ENCODE measurements at regions not wholly inside any gene's neighbourhood (a gene's known extent, or its start where the extent isn't known, plus 50 kb on each side); places are given as distances from the start of the nearest gene placed in this dataset.
A peak's percentile ranks its signal among the peaks of the same experiment; 100 is the strongest.

DNA sequence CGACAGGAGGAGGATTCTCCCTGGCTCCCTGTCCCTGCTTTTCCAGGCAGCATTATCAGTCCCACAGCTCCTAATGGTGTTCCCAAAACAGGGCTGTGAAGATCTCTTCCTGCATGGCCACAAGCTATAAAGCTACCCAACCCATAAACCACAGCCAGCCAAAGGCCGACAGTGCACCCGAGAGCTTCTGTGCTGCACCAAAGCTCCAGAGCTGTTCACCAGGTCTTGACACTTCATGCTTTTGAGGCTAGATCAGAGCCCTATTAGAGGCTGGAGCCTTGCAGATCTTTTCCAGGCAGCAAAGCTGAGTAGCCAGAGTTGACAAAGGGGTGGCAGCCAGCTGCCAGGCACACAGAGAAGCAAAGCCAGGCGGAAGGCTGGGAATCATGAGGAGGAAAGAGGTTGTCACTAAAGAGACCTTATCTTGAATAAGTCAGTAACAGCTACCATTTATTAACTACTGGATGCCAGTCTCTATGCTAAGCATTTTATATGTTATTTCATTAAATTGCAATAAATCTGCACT, 180.4 kb downstream of the KATNAL1 start:
- DNase-seq (ENCODE audit: low read depth), result no peak

- DNase-seq (ENCODE audit: low read depth), result peak; percentile 97
Observed at GRCh38 chr13:30125422-30126073, 181.8 kb downstream of the KATNAL1 start.

DNA sequence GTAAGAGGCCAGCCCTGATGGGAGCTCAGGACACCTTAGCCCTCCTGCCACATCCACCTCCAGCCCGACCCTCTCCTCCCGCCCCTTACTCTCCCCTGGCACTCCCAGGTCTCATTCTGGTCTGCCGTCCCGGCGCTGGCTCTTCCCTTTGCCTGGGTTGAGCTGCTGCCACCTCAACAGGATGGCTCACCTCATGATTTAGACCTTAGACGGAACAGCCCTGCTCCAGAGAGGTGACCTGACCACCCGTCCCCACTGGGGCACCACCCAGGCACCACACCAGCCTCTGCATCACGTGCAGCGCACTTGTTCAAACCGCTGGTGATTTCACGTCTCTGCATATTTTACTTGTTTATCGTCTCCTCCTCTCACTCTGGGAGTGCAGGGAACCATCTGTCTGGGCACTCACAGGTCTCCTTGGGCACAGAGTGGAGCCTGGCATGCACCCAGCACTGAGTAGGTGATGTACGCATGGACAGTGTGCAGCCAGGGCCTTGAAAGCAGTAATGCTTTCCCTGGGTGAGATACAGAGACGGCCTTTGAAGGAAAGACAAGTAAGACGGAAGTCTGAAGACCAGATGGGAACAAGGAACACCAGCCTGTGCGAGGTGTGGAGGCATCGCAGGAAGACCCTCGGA, 183.1 kb downstream of the KATNAL1 start:
- no peak for DNase-seq (ENCODE audit: low read depth)

DNA sequence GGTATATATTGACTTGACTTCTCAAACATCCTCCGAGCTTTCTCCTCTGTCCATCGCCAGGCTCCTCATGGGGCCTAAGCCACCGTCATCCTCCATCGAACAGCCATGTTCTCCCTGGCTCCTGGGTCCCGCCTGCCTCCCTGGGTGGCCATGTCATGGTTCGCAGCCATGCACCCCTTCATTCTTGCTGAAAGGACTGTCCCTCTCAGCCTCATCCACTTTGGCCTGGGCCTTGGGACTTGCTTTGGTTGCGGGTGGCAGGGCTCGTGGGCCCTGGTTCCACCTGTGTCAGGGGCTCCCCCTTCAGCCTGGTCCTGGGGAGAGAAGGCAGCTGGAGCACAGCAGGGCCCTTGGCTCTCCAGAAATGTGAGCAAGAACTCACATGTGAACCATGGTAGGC, 183.8 kb downstream of the KATNAL1 start:
- no peak for DNase-seq (ENCODE audit: low read depth)

DNA sequence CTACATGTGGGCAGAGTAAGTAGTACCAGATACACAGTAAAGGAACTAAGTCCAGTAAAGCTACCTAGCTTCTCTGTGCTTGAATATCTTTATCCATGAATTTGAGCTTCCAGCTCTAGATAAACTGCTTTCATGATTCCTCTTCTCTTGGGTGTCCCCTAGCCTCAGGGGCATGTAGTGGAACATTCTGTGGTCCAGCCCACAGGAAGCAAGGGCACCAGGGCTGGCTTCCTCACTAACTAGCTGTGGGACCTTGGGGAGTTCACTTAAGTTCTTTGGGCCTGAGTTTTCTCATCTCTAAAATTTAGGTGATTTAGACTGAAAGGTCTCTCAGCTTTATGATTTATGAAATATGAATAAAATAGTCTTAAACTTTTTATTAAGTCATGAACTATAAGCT, 185.7 kb downstream of the KATNAL1 start:
- DNase-seq (ENCODE audit: low read depth), result no peak

- no peak for DNase-seq (ENCODE audit: low read depth)
Observed at GRCh38 chr13:30121244-30121643, 186.1 kb downstream of the KATNAL1 start.

DNA sequence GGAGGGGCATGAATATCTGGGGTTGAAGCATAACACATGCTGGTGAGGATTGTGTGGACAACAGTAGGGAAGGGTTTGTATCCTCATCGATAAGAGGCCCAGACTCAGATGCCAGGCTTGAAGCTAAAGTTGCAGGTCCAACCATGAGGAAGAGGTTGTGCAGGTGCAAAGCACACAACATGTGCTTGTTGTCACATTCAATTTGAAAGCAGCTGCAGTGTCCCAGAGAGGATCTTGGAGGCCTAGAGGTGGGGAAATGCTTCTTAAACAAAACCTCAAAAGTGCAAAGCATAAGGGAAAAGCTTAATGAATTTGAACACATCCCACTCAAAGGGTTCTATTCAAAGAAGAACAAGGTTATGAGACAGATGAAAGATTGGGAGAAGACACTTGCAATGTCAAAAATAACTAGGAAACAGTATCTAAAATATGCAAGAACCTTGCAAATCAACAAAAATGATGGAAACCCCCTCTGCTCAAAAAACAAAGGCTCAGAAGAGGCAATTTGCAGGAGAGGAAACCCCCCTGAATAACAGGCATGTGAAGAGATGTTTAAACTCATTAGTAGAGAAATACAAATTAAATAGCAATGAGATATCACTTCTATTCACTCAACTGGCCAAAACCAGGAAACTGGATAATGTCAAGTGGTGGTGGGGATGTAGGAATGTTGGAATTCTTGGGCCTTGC, 187.1 kb downstream of the KATNAL1 start:
- DNase-seq (ENCODE audit: low read depth), result no peak

GRCh38 chr13:30119476-30119875, 187.9 kb downstream of the KATNAL1 start:
- peak; percentile 63 for DNase-seq (ENCODE audit: low read depth)

DNA sequence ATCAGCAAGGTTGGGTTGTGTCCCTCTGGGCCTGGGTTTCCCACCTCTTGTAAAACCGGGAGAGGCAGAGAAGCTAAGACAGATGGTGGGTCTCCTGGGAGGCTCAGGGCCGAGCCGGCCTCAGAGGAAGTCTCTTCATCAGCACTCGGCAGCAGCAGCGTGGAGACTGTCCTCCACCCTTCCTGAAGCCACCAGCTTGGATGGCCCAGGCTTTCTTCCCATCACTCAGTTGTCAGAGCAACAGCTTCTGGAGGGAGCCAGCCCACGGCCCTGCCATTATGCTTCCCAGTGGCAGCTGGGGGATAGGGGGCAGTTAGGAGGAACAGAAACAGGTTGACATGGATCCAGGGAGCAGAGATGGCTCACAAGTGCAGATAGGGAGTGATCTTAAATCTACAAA, 191.0 kb downstream of the KATNAL1 start:
- DNase-seq (ENCODE audit: low read depth), result no peak

DNA sequence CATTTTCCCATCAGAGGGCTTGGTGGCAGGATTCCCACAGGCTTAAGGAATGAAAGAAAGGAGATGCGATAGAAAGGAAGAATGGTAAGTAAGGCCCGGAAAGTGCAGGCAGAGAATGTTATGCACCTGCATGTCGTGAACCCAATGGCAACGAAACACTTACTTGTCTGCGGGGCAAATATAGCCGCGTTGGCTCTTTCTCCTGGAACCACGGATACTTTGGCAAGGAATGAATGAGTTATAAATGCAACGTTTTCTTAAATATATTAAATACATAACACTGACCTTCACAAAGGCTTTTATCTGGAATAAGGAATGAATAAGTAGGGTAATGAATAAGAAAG, 192.1 kb downstream of the KATNAL1 start:
- DNase-seq (ENCODE audit: low read depth), result no peak

DNA sequence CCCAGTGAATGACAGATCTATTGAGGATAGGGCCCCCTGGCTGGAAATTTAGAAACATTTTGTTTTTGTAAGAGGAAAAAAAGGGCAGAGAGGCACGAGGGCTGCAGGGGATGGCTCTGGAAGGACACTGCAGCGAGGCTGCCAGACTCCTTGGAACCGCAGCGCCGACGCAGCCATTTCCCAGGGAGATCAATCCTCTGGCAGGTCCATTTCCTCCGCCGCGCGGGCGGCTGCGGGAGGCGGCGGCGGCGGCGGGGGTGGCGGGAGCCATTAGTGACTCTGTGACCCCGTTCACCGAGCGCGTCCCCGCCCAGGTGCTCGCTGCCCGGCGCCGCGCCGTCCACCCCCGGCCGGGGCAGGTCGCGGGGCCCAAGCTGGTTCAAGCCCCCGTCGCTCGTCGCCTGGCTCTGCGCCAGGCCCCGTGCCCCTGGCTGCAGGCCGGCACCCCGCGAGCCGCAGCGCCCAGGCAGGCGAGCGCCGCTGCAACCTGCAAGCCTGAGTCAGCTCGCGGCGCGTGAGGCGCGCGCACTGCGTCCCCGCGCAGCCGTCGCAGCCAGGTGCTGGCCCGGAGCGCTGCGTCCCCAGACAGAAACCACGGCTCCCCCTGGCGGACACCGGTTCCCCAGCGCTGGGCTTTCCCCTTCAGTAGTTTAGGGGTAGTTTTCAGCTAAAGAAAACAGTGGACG, 192.6 kb downstream of the KATNAL1 start:
- DNase-seq (ENCODE audit: low read depth), result peak; percentile 68

DNA sequence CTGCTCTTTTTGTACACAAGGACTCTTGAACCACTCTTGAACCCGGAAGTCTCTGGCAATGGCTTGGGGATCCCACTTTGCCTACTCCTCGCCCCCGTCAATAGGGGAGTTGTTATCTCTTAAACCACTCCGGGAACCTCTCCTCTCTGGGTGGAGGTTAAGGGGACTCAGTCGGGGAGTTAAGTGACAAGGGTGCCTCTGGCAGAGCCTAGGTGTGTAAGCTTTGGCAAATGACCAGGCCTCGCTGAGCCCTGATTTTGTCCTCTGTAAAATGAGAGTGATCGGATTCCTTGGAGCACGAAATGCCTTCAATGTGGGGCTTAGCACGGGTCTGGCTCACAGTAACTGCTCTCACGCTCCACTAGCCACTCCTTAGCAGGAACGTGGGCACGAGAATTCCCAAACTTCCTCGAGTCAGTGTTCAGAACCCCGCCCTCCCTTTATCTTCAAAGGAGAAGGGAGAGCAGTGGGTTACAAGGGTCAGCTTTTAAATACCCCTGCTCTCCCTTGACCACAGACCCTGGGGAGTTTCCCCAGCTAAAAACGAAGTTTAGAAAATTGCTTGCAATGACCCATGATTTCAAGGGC, 193.3 kb downstream of the KATNAL1 start:
- no peak for DNase-seq (ENCODE audit: low read depth)

DNA sequence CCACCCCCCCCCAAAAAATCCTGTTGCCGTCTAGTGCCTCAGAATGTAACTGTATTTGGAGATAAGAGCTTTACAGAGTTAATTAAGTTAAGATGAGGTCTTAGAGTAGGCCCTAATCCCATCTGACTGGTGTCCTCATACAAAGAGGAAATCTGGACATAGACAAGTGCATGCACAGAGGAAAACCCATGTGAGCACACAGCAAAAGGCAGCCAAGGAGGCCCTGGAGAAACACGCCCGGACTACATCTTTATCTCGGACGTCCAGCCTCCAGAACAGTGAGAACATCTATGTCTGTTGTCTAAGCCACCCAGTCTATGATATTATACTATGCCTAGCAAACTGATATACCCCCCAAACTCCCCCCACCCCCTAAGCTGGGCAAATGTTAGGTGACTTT, 193.8 kb downstream of the KATNAL1 start:
- DNase-seq (ENCODE audit: low read depth), result no peak

DNA sequence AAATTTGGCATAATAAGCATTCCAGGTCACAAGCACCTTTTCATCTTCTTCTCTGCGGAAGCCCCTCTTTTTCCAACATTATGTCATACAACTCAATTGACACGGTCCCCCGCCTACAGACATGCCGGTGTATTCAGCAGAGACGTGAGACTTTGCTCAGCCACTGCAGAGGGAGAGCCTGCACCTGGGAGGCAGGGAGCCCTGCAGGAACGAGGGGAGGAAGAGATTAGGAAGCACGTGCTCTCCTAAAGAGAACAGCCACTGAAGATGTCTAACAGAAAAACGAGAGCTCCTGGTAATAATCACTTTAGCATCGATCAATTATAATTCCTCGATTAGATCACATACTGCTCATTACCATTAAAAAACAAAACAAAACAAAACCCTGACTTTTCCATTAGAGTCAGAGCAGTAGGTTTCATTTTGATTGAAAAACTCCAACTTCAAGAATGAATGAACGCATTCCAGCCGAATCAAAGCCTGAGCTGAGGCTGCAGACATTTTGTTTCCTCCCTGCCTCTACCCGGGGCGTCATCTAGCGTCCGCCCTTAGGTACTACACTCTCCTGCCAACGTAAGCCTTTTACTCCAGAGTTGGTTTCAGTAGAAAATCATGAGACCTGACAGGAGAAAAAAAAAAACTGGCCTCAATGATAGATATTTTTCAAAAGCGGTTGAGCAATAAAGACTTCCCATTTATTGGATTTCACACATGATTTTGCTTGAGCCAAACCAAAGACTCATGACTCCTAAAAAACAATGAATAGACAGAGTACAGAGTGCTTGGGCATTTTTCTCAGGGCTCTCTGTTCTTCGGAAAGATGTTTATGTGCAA, 194.5 kb downstream of the KATNAL1 start:
- peak; percentile 89 for DNase-seq (ENCODE audit: low read depth)

- no peak for DNase-seq (ENCODE audit: low read depth)
Observed at GRCh38 chr13:30111810-30112209, 195.5 kb downstream of the KATNAL1 start.

GRCh38 chr13:30110301-30111070, 196.9 kb downstream of the KATNAL1 start:
- DNase-seq (ENCODE audit: low read depth), result no peak

- DNase-seq (ENCODE audit: low read depth), result no peak
Observed at GRCh38 chr13:30109471-30110135, 197.7 kb downstream of the KATNAL1 start.

GRCh38 chr13:30108913-30109237, 198.5 kb downstream of the KATNAL1 start:
- no peak for DNase-seq (ENCODE audit: low read depth)

DNA sequence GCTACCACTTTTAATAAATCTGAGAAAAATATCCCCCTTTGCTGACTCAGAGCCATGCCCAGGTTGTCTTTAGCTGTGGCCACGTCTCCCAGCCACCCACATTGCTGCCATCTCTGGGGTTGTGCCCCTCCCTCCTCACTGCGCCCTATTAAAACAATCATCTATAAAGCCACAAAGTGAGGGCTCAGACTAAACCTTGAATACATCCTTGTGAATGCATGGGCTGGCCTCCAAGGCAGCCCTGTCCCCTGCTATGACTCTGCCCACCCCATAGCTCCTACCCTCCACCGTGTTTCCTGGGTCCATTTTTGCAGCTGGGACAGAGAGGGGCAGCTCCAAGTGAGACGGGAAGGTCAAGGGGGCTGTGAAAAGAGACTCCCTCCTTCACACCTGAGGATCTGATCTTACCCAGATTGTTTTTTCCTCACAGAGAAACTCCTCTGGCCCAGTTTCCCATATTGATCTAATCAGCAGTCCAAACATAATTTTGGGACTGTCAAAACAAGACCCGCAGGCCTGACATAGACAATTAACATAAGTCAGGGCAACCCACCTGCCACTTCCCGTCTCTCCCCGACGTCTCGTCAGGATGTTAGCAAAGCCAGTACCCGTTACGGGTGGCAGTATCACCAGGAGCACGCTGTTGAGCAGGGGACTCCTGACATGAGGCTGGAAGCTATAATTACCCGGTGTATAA, 199.0 kb downstream of the KATNAL1 start:
- DNase-seq (ENCODE audit: low read depth), result no peak
